GM12878 (cell line): ENCODE measurements at regions not wholly inside any gene's neighbourhood (a gene's known extent, or its start where the extent isn't known, plus 50 kb on each side); places are given as distances from the start of the nearest gene placed in this dataset.

ENCODE experiments used
- ATAC-seq: fragments of 200-7000 bp; cut with Tn5 transposase; 3 replicates; pipeline ENCODE4 v1.9.1; 2020; ENCODE audit warnings: mild to moderate bottlenecking, moderate library complexity
- BruUV-seq: library from RNA; stranded (reverse); fragments of 400-500 nt; replicated peaks from 2 replicates; lab custom pipeline; 2021; lab: Mats Ljungman, UMichigan
- CTCF ChIA-PET: fragments of 300-600 bp; sonication (Branson Sonifier 250); formaldehyde crosslinking; extraction: SDS; loops from one replicate; lab custom pipeline; 2021; ENCODE audit warnings: inconsistent platforms; lab: Yijun Ruan, JAX
- POLR2A ChIA-PET: fragments of 350-600 bp; formaldehyde crosslinking; extraction: SDS; loops from one replicate; lab custom pipeline; 2021; ENCODE audit warnings: inconsistent platforms; lab: Charles Lee
- RAD21 ChIA-PET: fragments of 300-600 bp; sonication (Branson Sonifier 250); formaldehyde crosslinking; loops from one replicate; lab custom pipeline; 2023; ENCODE audit warnings: antibody characterized with exemption; ENCODE audit not compliant: unreplicated experiment; lab: Charles Lee
- SMC1A ChIA-PET: fragments of 300-600 bp; sonication (Branson Sonifier 250); formaldehyde crosslinking; loops from one replicate; lab custom pipeline; 2023; ENCODE audit not compliant: unreplicated experiment, uncharacterized antibody; lab: Charles Lee
- DNase-seq: peaks from one replicate; pipeline ENCODE4 v3.0.0-alpha.2; 2011; ENCODE audit warnings: low read depth, low spot score
- FAIRE-seq: peaks from 3 replicates; lab custom pipeline; 2011; peaks lifted over from hg19 to GRCh38; lab: Jason Lieb, UNC
- H2AFZ ChIP-seq: 2 replicates; pipeline ENCODE4 v1.6.0; 2011; ENCODE audit warnings: low read depth, low read length, control low read depth; ENCODE audit not compliant: control insufficient read depth
- H3K27ac ChIP-seq: 2 replicates; pipeline ENCODE4 v1.5.1; 2011; ENCODE audit warnings: control low read depth; ENCODE audit not compliant: control insufficient read depth, insufficient read depth
- H3K27me3 ChIP-seq, 2 experiments: replicated peaks in 1 of 2; 2 replicates each; pipeline versions ENCODE4 v1.6.0 to v1.6.1; 2011; ENCODE audit warnings: low read length in 1 of 2; ENCODE audit not compliant: control insufficient read depth in 2 of 2, insufficient read depth in 2 of 2
- H3K36me3 ChIP-seq, 2 experiments: 2 replicates each; pipeline ENCODE4 v1.5.1; 2011; ENCODE audit warnings: low read length in 1 of 2; ENCODE audit not compliant: control insufficient read depth in 2 of 2, insufficient read depth in 2 of 2
- H3K4me1 ChIP-seq: 2 replicates; pipeline ENCODE4 v1.6.1; 2011; ENCODE audit warnings: mild to moderate bottlenecking, low read length, moderate library complexity, mixed read lengths; ENCODE audit not compliant: control insufficient read depth, insufficient read depth
- H3K4me2 ChIP-seq: 2 replicates; pipeline ENCODE4 v1.6.0; 2011; ENCODE audit warnings: control low read depth; ENCODE audit not compliant: control insufficient read depth, insufficient read depth
- H3K4me3 ChIP-seq: fragments of 200-600 bp; sonication (generic); 2 replicates; pipeline ENCODE4 v1.5.1; 2016
- H3K79me2 ChIP-seq: 2 replicates; pipeline ENCODE4 v1.6.0; 2011; ENCODE audit warnings: low read length; ENCODE audit not compliant: control insufficient read depth, insufficient read depth
- H3K9ac ChIP-seq: 2 replicates; pipeline ENCODE4 v1.8.0; 2011; ENCODE audit warnings: low read length, control low read depth, mixed read lengths; ENCODE audit not compliant: control insufficient read depth, insufficient read depth
- H3K9me3 ChIP-seq: replicated peaks from 3 replicates; pipeline ENCODE4 v1.5.1; 2011; ENCODE audit warnings: mild to moderate bottlenecking, low read length; ENCODE audit not compliant: control insufficient read depth, insufficient read depth
- H4K20me1 ChIP-seq: 2 replicates; pipeline ENCODE4 v1.6.0; 2011; ENCODE audit not compliant: control insufficient read depth, insufficient read depth
- CREM ChIP-seq: IDR thresholded peaks from 2 replicates; pipeline ENCODE4 v1.6.1; 2014; ENCODE audit warnings: antibody characterized with exemption, low read depth
- FOXM1 ChIP-seq: IDR thresholded peaks from 2 replicates; pipeline ENCODE4 v1.6.1; 2012; ENCODE audit warnings: low read depth, mild to moderate bottlenecking, inconsistent platforms, low read length, moderate library complexity
- HDAC6 ChIP-seq: fragments of 200-600 bp; sonication (generic); IDR thresholded peaks from one replicate; pipeline ENCODE4 v1.8.0; 2017; ENCODE audit warnings: antibody characterized with exemption; ENCODE audit not compliant: unreplicated experiment
- HDGF ChIP-seq: fragments of 450-650 bp; IDR thresholded peaks from 2 replicates; pipeline ENCODE4 v1.6.1; 2016; ENCODE audit warnings: antibody characterized with exemption
- KLF5 ChIP-seq: fragments of 450-650 bp; IDR thresholded peaks from 2 replicates; pipeline ENCODE4 v1.6.1; 2014; ENCODE audit warnings: mild to moderate bottlenecking; ENCODE audit not compliant: partially characterized antibody
- MYB ChIP-seq: fragments of 150-350 bp; IDR thresholded peaks from 2 replicates; pipeline ENCODE4 v1.6.1; 2014; ENCODE audit warnings: mild to moderate bottlenecking, low read depth, low read length, borderline replicate concordance
- NBN ChIP-seq: fragments of 450-650 bp; IDR thresholded peaks from 2 replicates; pipeline ENCODE4 v1.6.1; 2016
- NFXL1 ChIP-seq: fragments of 450-650 bp; IDR thresholded peaks from 2 replicates; pipeline ENCODE4 v1.6.1; 2017; ENCODE audit warnings: antibody characterized with exemption, mild to moderate bottlenecking, borderline replicate concordance
- SMAD1 ChIP-seq: fragments of 450-650 bp; IDR thresholded peaks from 2 replicates; pipeline ENCODE4 v1.6.1; 2018; ENCODE audit warnings: mild to moderate bottlenecking, low read depth; ENCODE audit not compliant: partially characterized antibody
- WGBS: methylation state at CpG from one replicate; pipeline ENCODE4 v1.1.6; 2016; ENCODE audit warnings: low lambda C conversion rate; ENCODE audit not compliant: insufficient replicate concordance, insufficient coverage; ENCODE audit errors: missing lambda C conversion rate; 5-methylcytosine and 5-hydroxymethylcytosine counted together
- in situ Hi-C: fragments of 300-500 bp; cut with MboI; formaldehyde crosslinking; loops from 9 replicates; pipeline ENCODE4 v1.14.3; 2018; ENCODE audit warnings: mixed read lengths
- intact Hi-C: fragments of 100-400 bp; cut with micrococcal nuclease; formaldehyde crosslinking; loops from one replicate; pipeline ENCODE4 v1.14.2; 2022; ENCODE audit not compliant: unreplicated experiment
- TF ChIP-seq, protein P1 (sequence below): IDR thresholded peaks from 2 replicates; pipeline ENCODE4 v1.6.1; 2011; ENCODE audit warnings: low read depth, mild to moderate bottlenecking, low read length, moderate library complexity, borderline replicate concordance; ENCODE audit errors: extremely low read depth
- TF ChIP-seq, protein P2 (sequence below): IDR thresholded peaks from 2 replicates; pipeline ENCODE4 v1.6.1; 2012; ENCODE audit warnings: improper control_type of control experiment, low read depth, low read length; ENCODE audit not compliant: insufficient replicate concordance
- TF ChIP-seq, protein P3 (sequence below): IDR thresholded peaks from 2 replicates; pipeline ENCODE4 v1.6.1; 2012; ENCODE audit warnings: low read depth, low read length, improper control_type of control experiment
- TF ChIP-seq, protein P4 (sequence below), 3 experiments: IDR thresholded peaks in 2 of 3; conservative IDR thresholded peaks in 1 of 3; 2 replicates each; pipeline ENCODE4 v1.5.1; 2011; ENCODE audit warnings: low read depth in 3 of 3, low read length in 3 of 3, mild to moderate bottlenecking in 3 of 3, control low read depth in 2 of 3, moderate library complexity in 2 of 3, inconsistent platforms in 1 of 3, mixed read lengths in 1 of 3; ENCODE audit not compliant: control insufficient read depth in 2 of 3, insufficient read depth in 1 of 3; ENCODE audit errors: extremely low read depth in 1 of 3

DNA sequence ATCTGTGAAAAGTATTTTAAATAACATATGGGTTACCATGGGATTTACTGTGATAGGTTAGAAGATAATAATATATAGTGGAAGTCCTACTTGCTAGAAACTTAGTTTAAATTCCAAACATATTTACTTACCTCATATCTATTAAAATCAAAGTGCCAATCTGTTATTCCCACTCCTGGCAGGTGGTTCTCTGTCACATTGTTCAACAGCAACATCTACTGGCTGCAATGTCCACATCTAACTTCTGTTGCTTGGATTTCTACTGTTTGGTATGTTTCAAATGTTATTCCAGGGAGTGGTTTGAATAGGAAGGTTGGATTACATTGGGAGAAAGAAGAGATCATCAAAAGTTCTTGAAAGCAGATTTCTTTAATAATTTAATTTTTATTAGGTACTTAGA, 122.5 kb upstream of the NCAM2 start (continued):
- TF ChIP-seq, protein P1, sequence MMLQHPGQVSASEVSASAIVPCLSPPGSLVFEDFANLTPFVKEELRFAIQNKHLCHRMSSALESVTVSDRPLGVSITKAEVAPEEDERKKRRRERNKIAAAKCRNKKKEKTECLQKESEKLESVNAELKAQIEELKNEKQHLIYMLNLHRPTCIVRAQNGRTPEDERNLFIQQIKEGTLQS, result no peak
- TF ChIP-seq, protein P2, sequence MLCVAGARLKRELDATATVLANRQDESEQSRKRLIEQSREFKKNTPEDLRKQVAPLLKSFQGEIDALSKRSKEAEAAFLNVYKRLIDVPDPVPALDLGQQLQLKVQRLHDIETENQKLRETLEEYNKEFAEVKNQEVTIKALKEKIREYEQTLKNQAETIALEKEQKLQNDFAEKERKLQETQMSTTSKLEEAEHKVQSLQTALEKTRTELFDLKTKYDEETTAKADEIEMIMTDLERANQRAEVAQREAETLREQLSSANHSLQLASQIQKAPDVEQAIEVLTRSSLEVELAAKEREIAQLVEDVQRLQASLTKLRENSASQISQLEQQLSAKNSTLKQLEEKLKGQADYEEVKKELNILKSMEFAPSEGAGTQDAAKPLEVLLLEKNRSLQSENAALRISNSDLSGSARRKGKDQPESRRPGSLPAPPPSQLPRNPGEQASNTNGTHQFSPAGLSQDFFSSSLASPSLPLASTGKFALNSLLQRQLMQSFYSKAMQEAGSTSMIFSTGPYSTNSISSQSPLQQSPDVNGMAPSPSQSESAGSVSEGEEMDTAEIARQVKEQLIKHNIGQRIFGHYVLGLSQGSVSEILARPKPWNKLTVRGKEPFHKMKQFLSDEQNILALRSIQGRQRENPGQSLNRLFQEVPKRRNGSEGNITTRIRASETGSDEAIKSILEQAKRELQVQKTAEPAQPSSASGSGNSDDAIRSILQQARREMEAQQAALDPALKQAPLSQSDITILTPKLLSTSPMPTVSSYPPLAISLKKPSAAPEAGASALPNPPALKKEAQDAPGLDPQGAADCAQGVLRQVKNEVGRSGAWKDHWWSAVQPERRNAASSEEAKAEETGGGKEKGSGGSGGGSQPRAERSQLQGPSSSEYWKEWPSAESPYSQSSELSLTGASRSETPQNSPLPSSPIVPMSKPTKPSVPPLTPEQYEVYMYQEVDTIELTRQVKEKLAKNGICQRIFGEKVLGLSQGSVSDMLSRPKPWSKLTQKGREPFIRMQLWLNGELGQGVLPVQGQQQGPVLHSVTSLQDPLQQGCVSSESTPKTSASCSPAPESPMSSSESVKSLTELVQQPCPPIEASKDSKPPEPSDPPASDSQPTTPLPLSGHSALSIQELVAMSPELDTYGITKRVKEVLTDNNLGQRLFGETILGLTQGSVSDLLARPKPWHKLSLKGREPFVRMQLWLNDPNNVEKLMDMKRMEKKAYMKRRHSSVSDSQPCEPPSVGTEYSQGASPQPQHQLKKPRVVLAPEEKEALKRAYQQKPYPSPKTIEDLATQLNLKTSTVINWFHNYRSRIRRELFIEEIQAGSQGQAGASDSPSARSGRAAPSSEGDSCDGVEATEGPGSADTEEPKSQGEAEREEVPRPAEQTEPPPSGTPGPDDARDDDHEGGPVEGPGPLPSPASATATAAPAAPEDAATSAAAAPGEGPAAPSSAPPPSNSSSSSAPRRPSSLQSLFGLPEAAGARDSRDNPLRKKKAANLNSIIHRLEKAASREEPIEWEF, result no peak
- no peak for TF ChIP-seq HDAC6
- TF ChIP-seq CREM, result no peak
- TF ChIP-seq, protein P3, sequence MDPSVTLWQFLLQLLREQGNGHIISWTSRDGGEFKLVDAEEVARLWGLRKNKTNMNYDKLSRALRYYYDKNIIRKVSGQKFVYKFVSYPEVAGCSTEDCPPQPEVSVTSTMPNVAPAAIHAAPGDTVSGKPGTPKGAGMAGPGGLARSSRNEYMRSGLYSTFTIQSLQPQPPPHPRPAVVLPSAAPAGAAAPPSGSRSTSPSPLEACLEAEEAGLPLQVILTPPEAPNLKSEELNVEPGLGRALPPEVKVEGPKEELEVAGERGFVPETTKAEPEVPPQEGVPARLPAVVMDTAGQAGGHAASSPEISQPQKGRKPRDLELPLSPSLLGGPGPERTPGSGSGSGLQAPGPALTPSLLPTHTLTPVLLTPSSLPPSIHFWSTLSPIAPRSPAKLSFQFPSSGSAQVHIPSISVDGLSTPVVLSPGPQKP, result no peak
- TF ChIP-seq FOXM1, result no peak

DNA sequence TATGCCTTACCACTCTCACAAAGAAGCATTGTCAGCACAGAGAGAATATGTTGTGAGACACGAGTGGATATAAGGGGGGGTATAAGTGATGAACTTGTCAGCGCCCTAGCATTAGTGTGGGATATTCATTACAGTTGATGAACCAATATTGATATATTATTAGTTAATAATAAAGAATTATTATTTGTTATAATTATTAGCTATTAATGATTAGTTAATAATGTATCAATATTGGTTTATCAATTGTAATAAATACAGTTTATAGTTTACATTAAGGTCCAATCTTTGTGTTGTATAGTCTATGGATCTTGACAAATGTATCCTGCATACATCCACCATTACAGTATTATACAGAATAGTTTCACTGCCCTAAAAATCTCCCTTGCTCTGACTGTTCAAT, 120.2 kb upstream of the NCAM2 start:
- Histone ChIP-seq H3K79me2 (no peaks in the 10 kb centered on the region), H3K4me2 (no peak overlapping the region), H3K4me3 (no peak overlapping the region), H3K9ac (no peak overlapping the region), H3K4me1 (no peaks in the 10 kb centered on the region), H3K9me3 (no peaks in the 10 kb centered on the region), H3K27me3 (no peaks in the 10 kb centered on the region), H3K36me3 (no peaks in the 10 kb centered on the region), H2AFZ (no peak overlapping the region), H3K27ac (no peak overlapping the region), H4K20me1 (no peaks in the 10 kb centered on the region)
- ChIA-PET SMC1A (no interaction called here), RAD21 (no interaction called here), POLR2A (no interaction called here), CTCF (no interaction called here)
- FAIRE-seq (no peak), DNase-seq (no peak), ATAC-seq (no peak)
- WGBS, result 2% methylated on average over 2 of the region's 2 CpGs
- in situ Hi-C loops (no loop called here), intact Hi-C loops (no loop called here)
- BruUV-seq, result no TSS peak
- TF ChIP-seq HDGF (no peak), NBN (no peak), MYB (no peak), NFXL1 (no peak), SMAD1 (no peak), KLF5 (no peak)
- TF ChIP-seq, protein P1, result no peak
- TF ChIP-seq, protein P4, sequence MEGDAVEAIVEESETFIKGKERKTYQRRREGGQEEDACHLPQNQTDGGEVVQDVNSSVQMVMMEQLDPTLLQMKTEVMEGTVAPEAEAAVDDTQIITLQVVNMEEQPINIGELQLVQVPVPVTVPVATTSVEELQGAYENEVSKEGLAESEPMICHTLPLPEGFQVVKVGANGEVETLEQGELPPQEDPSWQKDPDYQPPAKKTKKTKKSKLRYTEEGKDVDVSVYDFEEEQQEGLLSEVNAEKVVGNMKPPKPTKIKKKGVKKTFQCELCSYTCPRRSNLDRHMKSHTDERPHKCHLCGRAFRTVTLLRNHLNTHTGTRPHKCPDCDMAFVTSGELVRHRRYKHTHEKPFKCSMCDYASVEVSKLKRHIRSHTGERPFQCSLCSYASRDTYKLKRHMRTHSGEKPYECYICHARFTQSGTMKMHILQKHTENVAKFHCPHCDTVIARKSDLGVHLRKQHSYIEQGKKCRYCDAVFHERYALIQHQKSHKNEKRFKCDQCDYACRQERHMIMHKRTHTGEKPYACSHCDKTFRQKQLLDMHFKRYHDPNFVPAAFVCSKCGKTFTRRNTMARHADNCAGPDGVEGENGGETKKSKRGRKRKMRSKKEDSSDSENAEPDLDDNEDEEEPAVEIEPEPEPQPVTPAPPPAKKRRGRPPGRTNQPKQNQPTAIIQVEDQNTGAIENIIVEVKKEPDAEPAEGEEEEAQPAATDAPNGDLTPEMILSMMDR (IDR thresholded peaks at IDR 0.05 in 2 of 3, conservative IDR thresholded peaks at IDR 0.05 in 1 of 3; ENCODE audit: control insufficient read depth in 2 of 3, extremely low read depth in 1 of 3, insufficient read depth in 1 of 3, low read depth in 3 of 3, low read length in 3 of 3), result no peak
